ENCODE measurements at regions not wholly inside any gene's neighbourhood (a gene's known extent, or its start where the extent isn't known, plus 50 kb on each side); places are given as distances from the start of the nearest gene placed in this dataset.

DNA sequence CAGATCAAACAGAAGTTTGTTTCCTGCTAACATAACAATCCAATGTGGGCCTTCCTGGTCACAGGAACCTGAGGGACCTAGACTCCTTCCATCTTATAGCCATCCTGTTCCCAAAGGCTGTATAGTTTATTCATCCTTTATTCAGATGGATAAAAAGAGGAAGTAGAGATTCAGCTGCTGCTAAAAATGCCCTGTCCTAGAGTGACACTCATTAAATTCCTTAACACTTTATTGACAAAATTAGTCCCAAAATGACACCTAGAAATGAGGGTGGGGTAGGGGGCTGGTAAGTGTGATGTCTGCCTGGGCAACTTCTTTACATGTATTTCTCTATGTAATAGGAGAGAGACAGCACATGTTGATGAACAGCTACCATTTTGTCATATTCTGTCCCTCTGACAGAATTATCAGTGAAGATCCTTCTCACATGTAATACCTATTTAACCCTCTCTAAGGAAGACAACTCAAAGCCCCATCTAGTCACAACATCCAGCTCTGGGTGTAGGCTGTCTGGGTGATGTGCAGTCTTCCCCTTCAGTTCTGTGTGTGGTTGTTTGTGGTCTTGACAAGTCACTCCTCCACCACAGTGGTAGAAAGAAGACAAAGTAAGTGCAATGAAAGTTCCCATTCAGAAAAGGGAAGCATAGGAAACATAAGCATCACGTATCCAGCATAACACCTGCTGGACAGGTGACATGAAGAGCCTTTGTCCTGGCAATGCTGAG is 253.9 kb upstream of the CNTNAP5 start:
- no peak overlapping the region for H3K4me3 ChIP-seq
- no peaks in the 10 kb centered on the region for H3F3A ChIP-seq (replicated peaks; ENCODE audit: low read depth)
- ATAC-seq (no peak), DNase-seq (ENCODE audit: low spot score) (no peak)
- no peaks in the 10 kb centered on the region for H3K79me2 ChIP-seq (replicated peaks; ENCODE audit: insufficient read depth)
- Mint-ChIP-seq H3K36me3 (ENCODE audit: low read depth) (peaks cover 2% of the 10 kb centered on the region; the same call in 1 of the 3 replicates), H3K9me3 (peaks cover 5% of the 10 kb centered on the region; the same call in 1 of the 3 replicates), H3K27me3 (ENCODE audit: insufficient read depth, low read depth, poor library complexity) (no peaks in the 10 kb centered on the region), H3K4me1 (no peaks in the 10 kb centered on the region), H3K4me3 (no peak overlapping the region), H3K27ac (no peak overlapping the region)
- H3K9me2 ChIP-seq (ENCODE audit: insufficient read depth), result peaks cover 5% of the 10 kb centered on the region; the same call in 1 of the 2 replicates
- no peak overlapping the region for H3K4me2 ChIP-seq
- no peak overlapping the region for H2AFZ ChIP-seq
- no peaks in the 10 kb centered on the region for H3K36me3 ChIP-seq (ENCODE audit: insufficient read depth)
- TF ChIP-seq, protein P1, sequence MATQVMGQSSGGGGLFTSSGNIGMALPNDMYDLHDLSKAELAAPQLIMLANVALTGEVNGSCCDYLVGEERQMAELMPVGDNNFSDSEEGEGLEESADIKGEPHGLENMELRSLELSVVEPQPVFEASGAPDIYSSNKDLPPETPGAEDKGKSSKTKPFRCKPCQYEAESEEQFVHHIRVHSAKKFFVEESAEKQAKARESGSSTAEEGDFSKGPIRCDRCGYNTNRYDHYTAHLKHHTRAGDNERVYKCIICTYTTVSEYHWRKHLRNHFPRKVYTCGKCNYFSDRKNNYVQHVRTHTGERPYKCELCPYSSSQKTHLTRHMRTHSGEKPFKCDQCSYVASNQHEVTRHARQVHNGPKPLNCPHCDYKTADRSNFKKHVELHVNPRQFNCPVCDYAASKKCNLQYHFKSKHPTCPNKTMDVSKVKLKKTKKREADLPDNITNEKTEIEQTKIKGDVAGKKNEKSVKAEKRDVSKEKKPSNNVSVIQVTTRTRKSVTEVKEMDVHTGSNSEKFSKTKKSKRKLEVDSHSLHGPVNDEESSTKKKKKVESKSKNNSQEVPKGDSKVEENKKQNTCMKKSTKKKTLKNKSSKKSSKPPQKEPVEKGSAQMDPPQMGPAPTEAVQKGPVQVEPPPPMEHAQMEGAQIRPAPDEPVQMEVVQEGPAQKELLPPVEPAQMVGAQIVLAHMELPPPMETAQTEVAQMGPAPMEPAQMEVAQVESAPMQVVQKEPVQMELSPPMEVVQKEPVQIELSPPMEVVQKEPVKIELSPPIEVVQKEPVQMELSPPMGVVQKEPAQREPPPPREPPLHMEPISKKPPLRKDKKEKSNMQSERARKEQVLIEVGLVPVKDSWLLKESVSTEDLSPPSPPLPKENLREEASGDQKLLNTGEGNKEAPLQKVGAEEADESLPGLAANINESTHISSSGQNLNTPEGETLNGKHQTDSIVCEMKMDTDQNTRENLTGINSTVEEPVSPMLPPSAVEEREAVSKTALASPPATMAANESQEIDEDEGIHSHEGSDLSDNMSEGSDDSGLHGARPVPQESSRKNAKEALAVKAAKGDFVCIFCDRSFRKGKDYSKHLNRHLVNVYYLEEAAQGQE (IDR thresholded peaks at IDR 0.05; ENCODE audit: unreplicated experiment), result no peak
- TF ChIP-seq EZH2phosphoT487 (IDR thresholded peaks at IDR 0.05; ENCODE audit: unreplicated experiment), result no peak
- no peak for TF ChIP-seq EZH2 (IDR thresholded peaks at IDR 0.05; ENCODE audit: low read depth, unreplicated experiment)
- TF ChIP-seq CTCF (conservative IDR thresholded peaks at IDR 0.05; ENCODE audit: low read depth in 2 of 2), result no peak
- no peak for TF ChIP-seq POLR2AphosphoS5 (IDR thresholded peaks at IDR 0.05; ENCODE audit: low read depth)
- TF ChIP-seq ZNF462 (CRISPR knock-in tag; IDR thresholded peaks at IDR 0.05), result no peak
- H3K27ac ChIP-seq (ENCODE audit: low read depth), result no peak overlapping the region
- no peaks in the 10 kb centered on the region for H4K20me1 ChIP-seq (replicated peaks; ENCODE audit: insufficient read depth)
- no peaks in the 10 kb centered on the region for H3K4me1 ChIP-seq (ENCODE audit: insufficient read depth)
- H3K27me3 ChIP-seq (ENCODE audit: insufficient read depth), result no peaks in the 10 kb centered on the region

Data from GM23338 (cell line).